Liver (tissue), 3 donors: ENCODE measurements at regions not wholly inside any gene's neighbourhood (a gene's known extent, or its start where the extent isn't known, plus 50 kb on each side); places are given as distances from the start of the nearest gene placed in this dataset.

Experiments used
- GABPA ChIP-seq, 2 donors: IDR thresholded peaks in 1 of 2; conservative IDR thresholded peaks in 1 of 2; 2 replicates each; pipeline ENCODE4 v1.6.1; 2016; ENCODE audit warnings: antibody characterized with exemption in 2 of 2, mild to moderate bottlenecking in 1 of 2, moderate library complexity in 1 of 2
- REST ChIP-seq: IDR thresholded peaks from 2 replicates; pipeline ENCODE4 v1.6.1; 2016; ENCODE audit warnings: antibody characterized with exemption, mild to moderate bottlenecking
- YY1 ChIP-seq: IDR thresholded peaks from 2 replicates; pipeline ENCODE4 v1.6.1; 2016; ENCODE audit warnings: antibody characterized with exemption, mild to moderate bottlenecking
- TF ChIP-seq, protein P1 (sequence below): fragments of 150-350 bp; IDR thresholded peaks from 2 replicates; pipeline ENCODE4 v1.5.1; 2017; ENCODE audit warnings: improper control_type of control experiment, low read depth, low read length; ENCODE audit not compliant: missing input control
- donor health status: healthy.
- donor health status: healthy.

DNA sequence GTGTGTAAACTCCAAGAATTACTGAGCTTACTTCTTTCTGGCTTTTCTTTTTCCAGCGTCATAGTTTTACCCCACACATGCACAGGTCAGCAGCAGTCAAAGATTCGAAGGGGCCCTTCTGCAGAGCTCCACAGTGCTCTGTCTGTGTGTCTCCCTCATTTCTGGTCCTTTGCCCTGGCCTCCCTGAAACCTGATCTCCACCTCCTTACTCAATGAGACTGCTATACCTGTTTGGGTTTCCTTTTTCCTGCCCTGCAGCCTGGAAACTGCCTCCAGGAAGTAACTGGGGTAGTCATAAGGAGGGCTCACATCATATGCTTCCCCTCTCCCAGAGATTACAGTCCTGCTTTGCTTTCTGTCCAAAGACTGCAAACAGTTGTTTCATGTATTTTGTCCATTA, 82.8 kb upstream of the TNIK start:
- TF ChIP-seq, protein P1, sequence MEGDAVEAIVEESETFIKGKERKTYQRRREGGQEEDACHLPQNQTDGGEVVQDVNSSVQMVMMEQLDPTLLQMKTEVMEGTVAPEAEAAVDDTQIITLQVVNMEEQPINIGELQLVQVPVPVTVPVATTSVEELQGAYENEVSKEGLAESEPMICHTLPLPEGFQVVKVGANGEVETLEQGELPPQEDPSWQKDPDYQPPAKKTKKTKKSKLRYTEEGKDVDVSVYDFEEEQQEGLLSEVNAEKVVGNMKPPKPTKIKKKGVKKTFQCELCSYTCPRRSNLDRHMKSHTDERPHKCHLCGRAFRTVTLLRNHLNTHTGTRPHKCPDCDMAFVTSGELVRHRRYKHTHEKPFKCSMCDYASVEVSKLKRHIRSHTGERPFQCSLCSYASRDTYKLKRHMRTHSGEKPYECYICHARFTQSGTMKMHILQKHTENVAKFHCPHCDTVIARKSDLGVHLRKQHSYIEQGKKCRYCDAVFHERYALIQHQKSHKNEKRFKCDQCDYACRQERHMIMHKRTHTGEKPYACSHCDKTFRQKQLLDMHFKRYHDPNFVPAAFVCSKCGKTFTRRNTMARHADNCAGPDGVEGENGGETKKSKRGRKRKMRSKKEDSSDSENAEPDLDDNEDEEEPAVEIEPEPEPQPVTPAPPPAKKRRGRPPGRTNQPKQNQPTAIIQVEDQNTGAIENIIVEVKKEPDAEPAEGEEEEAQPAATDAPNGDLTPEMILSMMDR = no peak
- TF ChIP-seq YY1 = no peak
- no peak for TF ChIP-seq GABPA (IDR thresholded peaks at IDR 0.05 in 1 of 2, conservative IDR thresholded peaks at IDR 0.05 in 1 of 2)
- TF ChIP-seq REST = no peak
